K562 (cell line): ENCODE measurements at regions not wholly inside any gene's neighbourhood (a gene's known extent, or its start where the extent isn't known, plus 50 kb on each side); places are given as distances from the start of the nearest gene placed in this dataset.

ENCODE experiments used
- ATAC-seq: fragments of 200-7000 bp; cut with Tn5 transposase; 3 replicates; pipeline ENCODE4 v1.9.1; 2020; ENCODE audit warnings: moderate library complexity
- BruUV-seq: library from RNA; stranded (reverse); fragments of 400-500 nt; replicated peaks from 2 replicates; lab custom pipeline; 2021; lab: Mats Ljungman, UMichigan
- CTCF ChIA-PET: fragments of 300-600 bp; formaldehyde crosslinking; extraction: SDS; loops from one replicate; lab custom pipeline; 2021; ENCODE audit warnings: low intra/inter-chr PET ratio; lab: Yijun Ruan, JAX
- POLR2A ChIA-PET: fragments of 300-600, 350-650 bp; sonication (Branson Sonifier 250); formaldehyde crosslinking; extraction: SDS; loops from one replicate; lab custom pipeline; 2021; ENCODE audit warnings: antibody characterized with exemption, inconsistent platforms; lab: Yijun Ruan, JAX
- DNase-seq, 4 experiments: peaks; one replicate each; pipeline versions ENCODE4 v3.0.0 to v3.0.0-alpha.2; 2011 to 2018; ENCODE audit warnings: low spot score in 3 of 4, mixed read lengths in 3 of 4; ENCODE audit errors: extremely low read depth in 1 of 4
- FAIRE-seq: peaks from 2 replicates; lab custom pipeline; 2011; peaks lifted over from hg19 to GRCh38; lab: Jason Lieb, UNC
- H2AFZ ChIP-seq: 2 replicates; pipeline ENCODE4 v1.6.0; 2011; ENCODE audit warnings: low read depth, low read length, control low read depth, inconsistent platforms
- H3K27ac ChIP-seq: fragments of 200-600 bp; 3 replicates; pipeline ENCODE4 v1.8.0; 2011; ENCODE audit warnings: low read depth, mild to moderate bottlenecking, control low read depth, inconsistent platforms, low read length, moderate library complexity, mixed read lengths; ENCODE audit errors: extremely low read depth
- H3K27me3 ChIP-seq, 2 experiments: fragments of 300-600 bp in 1 of 2; 2 replicates in 1 of 2; 3 replicates in 1 of 2; pipeline versions ENCODE4 v1.6.0 to v1.8.0; 2011; ENCODE audit warnings: inconsistent platforms in 2 of 2, low read length in 2 of 2, mild to moderate bottlenecking in 1 of 2, mixed read lengths in 1 of 2, moderate library complexity in 1 of 2; ENCODE audit not compliant: control insufficient read depth in 2 of 2, insufficient read depth in 2 of 2
- H3K36me3 ChIP-seq: fragments of 300-600 bp; 3 replicates; pipeline ENCODE4 v1.8.0; 2011; ENCODE audit warnings: mild to moderate bottlenecking, low read length, inconsistent platforms; ENCODE audit not compliant: control insufficient read depth, insufficient read depth
- H3K4me1 ChIP-seq, 2 experiments: fragments of 200-600 bp in 1 of 2; replicated peaks in 1 of 2; 2 replicates in 1 of 2; 3 replicates in 1 of 2; pipeline versions ENCODE4 v1.5.1 to v1.8.0; 2011; ENCODE audit warnings: inconsistent platforms in 2 of 2, low read length in 2 of 2, mild to moderate bottlenecking in 1 of 2, mixed read lengths in 1 of 2, moderate library complexity in 1 of 2; ENCODE audit not compliant: control insufficient read depth in 2 of 2, insufficient read depth in 2 of 2
- H3K4me2 ChIP-seq: 2 replicates; pipeline ENCODE4 v1.6.1; 2011; ENCODE audit warnings: low read length, control low read depth, inconsistent platforms, mixed read lengths; ENCODE audit not compliant: insufficient read depth
- H3K4me3 ChIP-seq: fragments of 200-600 bp; sonication (generic), shearing (Covaris generic); 2 replicates; pipeline ENCODE4 v1.5.1; 2016; ENCODE audit warnings: control low read depth, inconsistent platforms
- H3K79me2 ChIP-seq: fragments of 200-600 bp; 3 replicates; pipeline ENCODE4 v1.8.0; 2011; ENCODE audit warnings: low read length, inconsistent platforms; ENCODE audit not compliant: control insufficient read depth, insufficient read depth
- H3K9ac ChIP-seq, 2 experiments: 2 replicates each; pipeline versions ENCODE4 v1.6.0 to v1.6.1; 2011; ENCODE audit warnings: low read depth in 2 of 2, low read length in 2 of 2, control low read depth in 1 of 2, inconsistent platforms in 1 of 2, mild to moderate bottlenecking in 1 of 2, mixed read lengths in 1 of 2; ENCODE audit not compliant: insufficient read depth in 1 of 2
- H3K9me1 ChIP-seq: one replicate; pipeline ENCODE4 v1.6.0; 2011; ENCODE audit warnings: inconsistent platforms, mild to moderate bottlenecking, low read length, moderate library complexity; ENCODE audit not compliant: control insufficient read depth, insufficient read depth
- H3K9me3 ChIP-seq: replicated peaks from 2 replicates; pipeline ENCODE4 v1.5.1; 2011; ENCODE audit warnings: low read depth, low read length, inconsistent platforms; ENCODE audit not compliant: control insufficient read depth, insufficient read depth
- H4K20me1 ChIP-seq: replicated peaks from 2 replicates; pipeline ENCODE4 v1.6.1; 2011; ENCODE audit warnings: low read length, inconsistent platforms, mixed read lengths; ENCODE audit not compliant: control insufficient read depth, insufficient read depth
- ATF1 ChIP-seq, 2 experiments: fragments of 450-650 bp in 1 of 2; IDR thresholded peaks; 2 replicates each; pipeline ENCODE4 v1.6.1; 2016; ENCODE audit warnings: missing compliant biosample characterization in 1 of 2, missing genetic modification characterization in 1 of 2
- CREB1 ChIP-seq, 2 experiments: sonication (generic) in 1 of 2; formaldehyde crosslinking in 1 of 2; IDR thresholded peaks; 2 replicates each; pipeline versions ENCODE4 v1.6.1 to v1.8.0; 2012 to 2022; ENCODE audit warnings: inconsistent platforms in 1 of 2, mild to moderate bottlenecking in 1 of 2, missing genetic modification reagents in 1 of 2, moderate library complexity in 1 of 2
- CREM ChIP-seq: IDR thresholded peaks from 2 replicates; pipeline ENCODE4 v1.6.1; 2014; ENCODE audit warnings: antibody characterized with exemption, low read depth
- EZH2 ChIP-seq: IDR thresholded peaks from 2 replicates; pipeline ENCODE4 v1.6.1; 2012; ENCODE audit warnings: low read depth, mild to moderate bottlenecking, inconsistent platforms, low read length, borderline replicate concordance
- MTA3 ChIP-seq: fragments of 450-650 bp; formaldehyde crosslinking; IDR thresholded peaks from 2 replicates; pipeline ENCODE4 v1.6.1; 2017; ENCODE audit warnings: mild to moderate bottlenecking, borderline replicate concordance
- MXI1 ChIP-seq: IDR thresholded peaks from 2 replicates; pipeline ENCODE4 v1.6.1; 2011; ENCODE audit warnings: low read depth, mild to moderate bottlenecking, improper control_type of control experiment, low read length
- SMAD1 ChIP-seq: fragments of 150-350 bp; IDR thresholded peaks from 2 replicates; pipeline ENCODE4 v1.6.1; 2014; ENCODE audit warnings: low read length, low read depth; ENCODE audit not compliant: partially characterized antibody
- SRSF7 ChIP-seq: fragments of 200-400 bp; formaldehyde crosslinking; optimal IDR thresholded peaks from 2 replicates; pipeline ENCODE3; 2017; ENCODE audit warnings: mild to moderate bottlenecking, low read depth, low read length
- TBP ChIP-seq: optimal IDR thresholded peaks from 2 replicates; pipeline ENCODE3; 2011; ENCODE audit warnings: low read depth, low read length, improper control_type of control experiment
- ZFP1 ChIP-seq: fragments of 450-650 bp; formaldehyde crosslinking; IDR thresholded peaks from 2 replicates; pipeline ENCODE4 v1.4.0; 2020; ENCODE audit warnings: mild to moderate bottlenecking, mixed read lengths
- WGBS: fragments of 100-300 bp; shearing (Covaris generic); methylation state at CpG from one replicate; pipeline ENCODE4 v1.1.6; 2016; ENCODE audit warnings: low coverage, mixed read lengths; ENCODE audit not compliant: insufficient coverage; ENCODE audit errors: missing lambda C conversion rate; 5-methylcytosine and 5-hydroxymethylcytosine counted together
- in situ Hi-C: fragments of 300-500 bp; cut with MboI; formaldehyde crosslinking; loops from 4 replicates; pipeline ENCODE4 v1.15.0; 2018; ENCODE audit warnings: inconsistent platforms, mixed read lengths
- intact Hi-C: fragments of 100-400 bp; cut with micrococcal nuclease; formaldehyde crosslinking; loops from 2 replicates; pipeline ENCODE4 v1.14.2; 2022
- TF ChIP-seq, protein P1 (sequence below): fragments of 250-450 bp; sonication (Bioruptor Pico); IDR thresholded peaks from 2 replicates; pipeline ENCODE4 v1.8.0; 2021; ENCODE audit warnings: moderate library complexity, mild to moderate bottlenecking, inconsistent platforms
- TF ChIP-seq, protein P2 (sequence below): fragments of 250-450 bp; sonication (Bioruptor Pico); IDR thresholded peaks from 2 replicates; pipeline ENCODE4 v1.5.0; 2022; ENCODE audit warnings: mild to moderate bottlenecking
- TF ChIP-seq, protein P3 (sequence below): fragments of 250-450 bp; sonication (Bioruptor Pico); IDR thresholded peaks from 2 replicates; pipeline ENCODE4 v1.9.0; 2021; ENCODE audit warnings: mild to moderate bottlenecking, inconsistent platforms
- TF ChIP-seq, protein P4 (sequence below): sonication (generic); formaldehyde crosslinking; IDR thresholded peaks from 2 replicates; pipeline ENCODE4 v1.8.0; 2022; ENCODE audit warnings: missing genetic modification reagents, mild to moderate bottlenecking, moderate library complexity, borderline replicate concordance

DNA sequence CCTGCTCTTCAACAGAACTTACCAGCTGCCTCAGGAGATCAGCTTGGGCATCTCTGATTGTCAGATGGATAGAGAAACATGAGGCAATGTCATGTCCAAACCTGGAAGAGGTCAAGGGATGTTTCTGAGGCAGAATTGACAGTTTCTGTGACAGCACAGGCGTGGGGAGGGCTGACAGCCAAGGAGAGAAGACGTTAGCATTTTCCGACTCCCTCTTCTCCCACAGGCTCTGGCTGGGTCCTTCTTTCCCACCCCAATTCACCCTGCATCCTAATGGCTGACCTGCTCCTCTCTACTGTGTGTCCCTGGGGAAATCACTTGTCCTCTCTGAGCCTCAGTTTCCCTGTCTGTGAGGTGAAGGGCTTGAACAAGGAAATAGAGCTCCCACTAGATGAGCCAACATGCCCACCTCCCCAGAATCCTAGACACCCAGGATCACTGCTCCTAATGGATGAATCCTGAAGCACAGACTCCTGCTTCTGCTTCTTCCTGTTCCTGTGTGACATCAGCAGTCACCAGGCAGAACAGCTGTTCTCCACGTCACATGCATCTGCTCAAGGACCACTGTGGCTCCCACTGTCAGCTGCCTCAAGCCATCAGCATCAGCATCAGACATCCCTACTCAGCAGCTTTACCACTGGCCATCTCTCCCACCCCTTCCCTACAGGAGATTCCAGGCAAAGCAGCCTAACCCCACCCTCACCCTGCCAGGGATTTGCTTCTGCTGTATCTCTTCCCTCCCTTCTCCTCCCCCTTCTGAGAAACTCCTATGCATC, 408.0 kb downstream of the MATN1 start:
- Histone ChIP-seq H3K4me3 (no peak overlapping the region), H3K79me2 (no peaks in the 10 kb centered on the region), H4K20me1 (no peaks in the 10 kb centered on the region), H2AFZ (no peak overlapping the region), H3K4me1 (no peaks in the 10 kb centered on the region), H3K9ac (no peak overlapping the region), H3K4me2 (no peak overlapping the region), H3K9me3 (no peaks in the 10 kb centered on the region), H3K9me1 (no peaks in the 10 kb centered on the region), H3K27ac (no peak overlapping the region), H3K36me3 (no peaks in the 10 kb centered on the region), H3K27me3 (peaks cover 0 to 8% of the 10 kb centered on the region in 2 experiments; a peak in 3 of 5 replicates)
- ATAC-seq: no peak
- ChIA-PET POLR2A (no interaction called here), CTCF (interaction anchor here (0.7 kb wide), 1 partner anchor 480 kb away, joined by 3 read pairs; no protein-coding TSS in a partner anchor)
- intact Hi-C loops: no loop called here
- BruUV-seq: no TSS peak
- no peak for FAIRE-seq
- DNase-seq: no peak
- in situ Hi-C loops: no loop called here
- 2% methylated on average over 4 of the region's 4 CpGs for WGBS
- TF ChIP-seq ZFP1 (CRISPR knock-in tag) (no peak), CREB1 (IDR thresholded peaks at IDR 0.05) (no peak), CREB1 (CRISPR knock-in tag; IDR thresholded peaks at IDR 0.05) (0 out of 2 replicates have a peak, but pooled peaks have one; percentile 46), ATF1 (CRISPR knock-in tag; IDR thresholded peaks at IDR 0.05) (no peak), ATF1 (tag; IDR thresholded peaks at IDR 0.05) (peak; percentile 75), EZH2 (no peak), MXI1 (no peak), MTA3 (no peak), TBP (no peak), SMAD1 (no peak), CREM (peak; percentile 88), SRSF7 (no peak)
- TF ChIP-seq, protein P1, sequence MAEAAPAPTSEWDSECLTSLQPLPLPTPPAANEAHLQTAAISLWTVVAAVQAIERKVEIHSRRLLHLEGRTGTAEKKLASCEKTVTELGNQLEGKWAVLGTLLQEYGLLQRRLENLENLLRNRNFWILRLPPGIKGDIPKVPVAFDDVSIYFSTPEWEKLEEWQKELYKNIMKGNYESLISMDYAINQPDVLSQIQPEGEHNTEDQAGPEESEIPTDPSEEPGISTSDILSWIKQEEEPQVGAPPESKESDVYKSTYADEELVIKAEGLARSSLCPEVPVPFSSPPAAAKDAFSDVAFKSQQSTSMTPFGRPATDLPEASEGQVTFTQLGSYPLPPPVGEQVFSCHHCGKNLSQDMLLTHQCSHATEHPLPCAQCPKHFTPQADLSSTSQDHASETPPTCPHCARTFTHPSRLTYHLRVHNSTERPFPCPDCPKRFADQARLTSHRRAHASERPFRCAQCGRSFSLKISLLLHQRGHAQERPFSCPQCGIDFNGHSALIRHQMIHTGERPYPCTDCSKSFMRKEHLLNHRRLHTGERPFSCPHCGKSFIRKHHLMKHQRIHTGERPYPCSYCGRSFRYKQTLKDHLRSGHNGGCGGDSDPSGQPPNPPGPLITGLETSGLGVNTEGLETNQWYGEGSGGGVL (CRISPR knock-in tag): no peak
- TF ChIP-seq, protein P2, sequence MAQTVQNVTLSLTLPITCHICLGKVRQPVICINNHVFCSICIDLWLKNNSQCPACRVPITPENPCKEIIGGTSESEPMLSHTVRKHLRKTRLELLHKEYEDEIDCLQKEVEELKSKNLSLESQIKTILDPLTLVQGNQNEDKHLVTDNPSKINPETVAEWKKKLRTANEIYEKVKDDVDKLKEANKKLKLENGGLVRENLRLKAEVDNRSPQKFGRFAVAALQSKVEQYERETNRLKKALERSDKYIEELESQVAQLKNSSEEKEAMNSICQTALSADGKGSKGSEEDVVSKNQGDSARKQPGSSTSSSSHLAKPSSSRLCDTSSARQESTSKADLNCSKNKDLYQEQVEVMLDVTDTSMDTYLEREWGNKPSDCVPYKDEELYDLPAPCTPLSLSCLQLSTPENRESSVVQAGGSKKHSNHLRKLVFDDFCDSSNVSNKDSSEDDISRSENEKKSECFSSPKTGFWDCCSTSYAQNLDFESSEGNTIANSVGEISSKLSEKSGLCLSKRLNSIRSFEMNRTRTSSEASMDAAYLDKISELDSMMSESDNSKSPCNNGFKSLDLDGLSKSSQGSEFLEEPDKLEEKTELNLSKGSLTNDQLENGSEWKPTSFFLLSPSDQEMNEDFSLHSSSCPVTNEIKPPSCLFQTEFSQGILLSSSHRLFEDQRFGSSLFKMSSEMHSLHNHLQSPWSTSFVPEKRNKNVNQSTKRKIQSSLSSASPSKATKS (CRISPR knock-in tag): no peak
- TF ChIP-seq, protein P3, sequence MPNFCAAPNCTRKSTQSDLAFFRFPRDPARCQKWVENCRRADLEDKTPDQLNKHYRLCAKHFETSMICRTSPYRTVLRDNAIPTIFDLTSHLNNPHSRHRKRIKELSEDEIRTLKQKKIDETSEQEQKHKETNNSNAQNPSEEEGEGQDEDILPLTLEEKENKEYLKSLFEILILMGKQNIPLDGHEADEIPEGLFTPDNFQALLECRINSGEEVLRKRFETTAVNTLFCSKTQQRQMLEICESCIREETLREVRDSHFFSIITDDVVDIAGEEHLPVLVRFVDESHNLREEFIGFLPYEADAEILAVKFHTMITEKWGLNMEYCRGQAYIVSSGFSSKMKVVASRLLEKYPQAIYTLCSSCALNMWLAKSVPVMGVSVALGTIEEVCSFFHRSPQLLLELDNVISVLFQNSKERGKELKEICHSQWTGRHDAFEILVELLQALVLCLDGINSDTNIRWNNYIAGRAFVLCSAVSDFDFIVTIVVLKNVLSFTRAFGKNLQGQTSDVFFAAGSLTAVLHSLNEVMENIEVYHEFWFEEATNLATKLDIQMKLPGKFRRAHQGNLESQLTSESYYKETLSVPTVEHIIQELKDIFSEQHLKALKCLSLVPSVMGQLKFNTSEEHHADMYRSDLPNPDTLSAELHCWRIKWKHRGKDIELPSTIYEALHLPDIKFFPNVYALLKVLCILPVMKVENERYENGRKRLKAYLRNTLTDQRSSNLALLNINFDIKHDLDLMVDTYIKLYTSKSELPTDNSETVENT: no peak
- TF ChIP-seq, protein P4, sequence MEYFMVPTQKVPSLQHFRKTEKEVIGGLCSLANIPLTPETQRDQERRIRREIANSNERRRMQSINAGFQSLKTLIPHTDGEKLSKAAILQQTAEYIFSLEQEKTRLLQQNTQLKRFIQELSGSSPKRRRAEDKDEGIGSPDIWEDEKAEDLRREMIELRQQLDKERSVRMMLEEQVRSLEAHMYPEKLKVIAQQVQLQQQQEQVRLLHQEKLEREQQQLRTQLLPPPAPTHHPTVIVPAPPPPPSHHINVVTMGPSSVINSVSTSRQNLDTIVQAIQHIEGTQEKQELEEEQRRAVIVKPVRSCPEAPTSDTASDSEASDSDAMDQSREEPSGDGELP (CRISPR knock-in tag): peak; percentile 41; the same call in 1 of the 2 replicates
